HG02852 (cell line): ENCODE measurements at regions not wholly inside any gene's neighbourhood (a gene's known extent, or its start where the extent isn't known, plus 50 kb on each side); places are given as distances from the start of the nearest gene placed in this dataset.

Experiments used
- ATAC-seq: cut with Tn5 transposase; IDR thresholded peaks from one replicate; pipeline ENCODE4 v1.9.1; 2021; ENCODE audit warnings: mild to moderate bottlenecking, moderate library complexity; ENCODE audit not compliant: unreplicated experiment

GRCh38 chr2:41863062-41863461 lies 184.8 kb upstream of the PKDCC start:
- ATAC-seq = no peak

GRCh38 chr2:41865263-41865662 lies 182.6 kb upstream of the PKDCC start:
- ATAC-seq = no peak

GRCh38 chr2:41867553-41867952 lies 180.3 kb upstream of the PKDCC start:
- no peak for ATAC-seq

- no peak for ATAC-seq
Observed at GRCh38 chr2:41869542-41870264, 178.1 kb upstream of the PKDCC start.

- no peak for ATAC-seq
Observed at GRCh38 chr2:41870265-41870585, 177.6 kb upstream of the PKDCC start.

- no peak for ATAC-seq
Observed at GRCh38 chr2:41871080-41871479, 176.7 kb upstream of the PKDCC start.

GRCh38 chr2:41872646-41873045 lies 175.2 kb upstream of the PKDCC start:
- no peak for ATAC-seq

- ATAC-seq = no peak
Observed at GRCh38 chr2:41873102-41874031, 174.5 kb upstream of the PKDCC start.

- ATAC-seq = no peak
Observed at GRCh38 chr2:41877114-41877678, 170.6 kb upstream of the PKDCC start.

- no peak for ATAC-seq
Observed at GRCh38 chr2:41878056-41878455, 169.8 kb upstream of the PKDCC start.

GRCh38 chr2:41878716-41879234 lies 169.0 kb upstream of the PKDCC start:
- no peak for ATAC-seq

- no peak for ATAC-seq
Observed at GRCh38 chr2:41879235-41879916, 168.4 kb upstream of the PKDCC start.

- no peak for ATAC-seq
Observed at GRCh38 chr2:41880561-41881243, 167.1 kb upstream of the PKDCC start.

- ATAC-seq = no peak
Observed at GRCh38 chr2:41881249-41881648, 166.6 kb upstream of the PKDCC start.

- no peak for ATAC-seq
Observed at GRCh38 chr2:41884718-41885117, 163.1 kb upstream of the PKDCC start.

GRCh38 chr2:41886145-41886664 lies 161.6 kb upstream of the PKDCC start:
- ATAC-seq = no peak

- ATAC-seq = no peak
Observed at GRCh38 chr2:41886757-41887156, 161.1 kb upstream of the PKDCC start.

- ATAC-seq = no peak
Observed at GRCh38 chr2:41890341-41890740, 157.5 kb upstream of the PKDCC start.

- no peak for ATAC-seq
Observed at GRCh38 chr2:41892476-41892875, 155.3 kb upstream of the PKDCC start.
